H1 (cell line): ENCODE measurements at regions not wholly inside any gene's neighbourhood (a gene's known extent, or its start where the extent isn't known, plus 50 kb on each side); places are given as distances from the start of the nearest gene placed in this dataset.
A peak's percentile ranks its signal among the peaks of the same experiment; 100 is the strongest.

Source experiments
- CTCF ChIA-PET: fragments of 300-600 bp; sonication (Branson Sonifier 250); formaldehyde crosslinking; loops from one replicate; lab custom pipeline; 2021; ENCODE audit not compliant: partially characterized antibody; lab: Charles Lee
- POLR2A ChIA-PET: fragments of 300-600 bp; sonication (Branson Sonifier 250); formaldehyde crosslinking; loops from one replicate; lab custom pipeline; 2021; ENCODE audit warnings: inconsistent platforms; ENCODE audit not compliant: partially characterized antibody; lab: Charles Lee
- DNase-seq, 2 experiments: peaks; one replicate each; pipeline versions ENCODE4 v3.0.0 to v3.0.0-alpha.2; 2010 to 2022; ENCODE audit warnings: low spot score in 2 of 2, low read depth in 1 of 2, mixed read lengths in 1 of 2
- FAIRE-seq: peaks from 2 replicates; lab custom pipeline; 2011; peaks lifted over from hg19 to GRCh38; lab: Jason Lieb, UNC
- H2AFZ ChIP-seq: 2 replicates; pipeline ENCODE4 v1.8.1; 2012; ENCODE audit warnings: low read length, inconsistent platforms
- H2AK5ac ChIP-seq: 2 replicates; pipeline ENCODE4 v1.6.1; 2013; ENCODE audit warnings: low read depth, low read length
- H2BK120ac ChIP-seq: replicated peaks from 2 replicates; pipeline ENCODE3; 2013; ENCODE audit warnings: low read depth, low read length, inconsistent platforms
- H2BK12ac ChIP-seq: 2 replicates; pipeline ENCODE4 v1.6.1; 2013; ENCODE audit warnings: low read depth, low read length
- H2BK15ac ChIP-seq: 2 replicates; pipeline ENCODE4 v1.6.1; 2013; ENCODE audit warnings: low read length
- H2BK20ac ChIP-seq: 2 replicates; pipeline ENCODE4 v1.6.1; 2013; ENCODE audit warnings: low read length
- H2BK5ac ChIP-seq: 2 replicates; pipeline ENCODE4 v1.6.1; 2013; ENCODE audit warnings: low read depth, low read length
- H3K14ac ChIP-seq: 2 replicates; pipeline ENCODE4 v1.6.1; 2013; ENCODE audit warnings: inconsistent platforms; ENCODE audit not compliant: insufficient read length
- H3K18ac ChIP-seq: 2 replicates; pipeline ENCODE4 v1.6.1; 2013; ENCODE audit warnings: low read length; ENCODE audit errors: extremely low read depth
- H3K23ac ChIP-seq: 2 replicates; pipeline ENCODE4 v1.6.1; 2013; ENCODE audit warnings: inconsistent platforms; ENCODE audit not compliant: insufficient read length
- H3K23me2 ChIP-seq: 2 replicates; pipeline ENCODE4 v1.6.1; 2013; ENCODE audit warnings: low read depth, low read length
- H3K27ac ChIP-seq: 2 replicates; pipeline ENCODE4 v1.6.1; 2011; ENCODE audit warnings: low read depth, low read length, inconsistent platforms
- H3K27me3 ChIP-seq, 4 experiments: replicated peaks in 1 of 4; 1 replicate in 1 of 4; 2 replicates in 3 of 4; pipeline versions ENCODE4 v1.6.1 to v1.8.1; 2011 to 2013; ENCODE audit warnings: low read length in 3 of 4, mild to moderate bottlenecking in 3 of 4, inconsistent platforms in 2 of 4, mixed read lengths in 2 of 4, moderate library complexity in 1 of 4; ENCODE audit not compliant: control insufficient read depth in 3 of 4, insufficient read depth in 3 of 4; ENCODE audit errors: extremely low read depth in 1 of 4
- H3K36me3 ChIP-seq, 4 experiments: 2 replicates each; pipeline versions ENCODE4 v1.6.1 to v1.8.1; 2011 to 2013; ENCODE audit warnings: mild to moderate bottlenecking in 4 of 4, low read length in 3 of 4, moderate library complexity in 2 of 4, control low read depth in 1 of 4, inconsistent platforms in 1 of 4; ENCODE audit not compliant: insufficient read depth in 4 of 4, control insufficient read depth in 2 of 4
- H3K4ac ChIP-seq: replicated peaks from 2 replicates; pipeline ENCODE3; 2013; ENCODE audit warnings: low read length, low read depth, mixed read lengths, inconsistent platforms; ENCODE audit not compliant: insufficient read length
- H3K4me1 ChIP-seq, 4 experiments: replicated peaks in 1 of 4; 1 replicate in 1 of 4; 2 replicates in 3 of 4; pipeline versions ENCODE4 v1.6.1 to v1.8.1; 2011 to 2013; ENCODE audit warnings: low read length in 3 of 4, inconsistent platforms in 2 of 4, mixed read lengths in 1 of 4; ENCODE audit not compliant: insufficient read depth in 4 of 4, control insufficient read depth in 3 of 4
- H3K4me2 ChIP-seq, 2 experiments: 2 replicates each; pipeline versions ENCODE4 v1.6.1 to v1.8.1; 2011 to 2013; ENCODE audit warnings: low read depth in 2 of 2, low read length in 2 of 2, control low read depth in 1 of 2, inconsistent platforms in 1 of 2, mild to moderate bottlenecking in 1 of 2; ENCODE audit not compliant: insufficient read depth in 1 of 2
- H3K4me3 ChIP-seq, 4 experiments: fragments of 200-600, 300-600 bp in 1 of 4; sonication (generic), shearing (Covaris generic), sonication (Bioruptor Twin) in 1 of 4; 2 replicates each; pipeline versions ENCODE4 v1.5.1 to v1.8.1; 2011 to 2016; ENCODE audit warnings: low read length in 4 of 4, low read depth in 3 of 4, control low read depth in 2 of 4, inconsistent platforms in 2 of 4, mild to moderate bottlenecking in 2 of 4, mixed read lengths in 1 of 4, moderate library complexity in 1 of 4; ENCODE audit not compliant: insufficient read depth in 2 of 4; ENCODE audit errors: extremely low read depth in 1 of 4
- H3K56ac ChIP-seq: replicated peaks from 2 replicates; pipeline ENCODE3; 2013; ENCODE audit warnings: low read depth, mild to moderate bottlenecking, mixed read lengths, low read length, inconsistent platforms; ENCODE audit not compliant: insufficient read length
- H3K79me1 ChIP-seq: 2 replicates; pipeline ENCODE4 v1.6.1; 2013; ENCODE audit warnings: low read depth, low read length, control low read depth
- H3K79me2 ChIP-seq, 2 experiments: 2 replicates each; pipeline versions ENCODE4 v1.6.1 to v1.8.1; 2012 to 2013; ENCODE audit warnings: low read length in 2 of 2, mild to moderate bottlenecking in 2 of 2, inconsistent platforms in 1 of 2; ENCODE audit not compliant: insufficient read depth in 2 of 2, control insufficient read depth in 1 of 2
- H3K9ac ChIP-seq, 4 experiments: replicated peaks in 1 of 4; 1 replicate in 1 of 4; 2 replicates in 3 of 4; pipeline versions ENCODE4 v1.6.1 to v1.8.1; 2011 to 2013; ENCODE audit warnings: low read depth in 3 of 4, low read length in 3 of 4, control low read depth in 2 of 4, mild to moderate bottlenecking in 2 of 4, moderate library complexity in 2 of 4, inconsistent platforms in 1 of 4; ENCODE audit errors: extremely low read depth in 1 of 4
- H3K9me3 ChIP-seq, 2 experiments: 2 replicates each; pipeline versions ENCODE4 v1.6.1 to v1.8.1; 2012 to 2013; ENCODE audit warnings: mild to moderate bottlenecking in 2 of 2, moderate library complexity in 2 of 2, control low read depth in 1 of 2, inconsistent platforms in 1 of 2, low read depth in 1 of 2, low read length in 1 of 2, mixed read lengths in 1 of 2; ENCODE audit not compliant: insufficient read depth in 2 of 2
- H4K20me1 ChIP-seq, 2 experiments: replicated peaks in 1 of 2; 2 replicates each; pipeline versions ENCODE3 to v1.8.1; 2011 to 2013; ENCODE audit warnings: inconsistent platforms in 2 of 2, low read length in 2 of 2, mild to moderate bottlenecking in 1 of 2; ENCODE audit not compliant: insufficient read depth in 2 of 2, control insufficient read depth in 1 of 2
- H4K5ac ChIP-seq: 2 replicates; pipeline ENCODE4 v1.6.1; 2013; ENCODE audit warnings: low read length, low read depth, mixed read lengths, inconsistent platforms; ENCODE audit not compliant: insufficient read length
- H4K8ac ChIP-seq: 2 replicates; pipeline ENCODE4 v1.8.0; 2013; ENCODE audit warnings: mild to moderate bottlenecking, moderate library complexity, low read length, inconsistent platforms; ENCODE audit not compliant: insufficient read depth; ENCODE audit errors: extremely low read depth
- H4K91ac ChIP-seq: replicated peaks from 2 replicates; pipeline ENCODE3; 2013; ENCODE audit warnings: low read length, mixed read lengths, inconsistent platforms; ENCODE audit not compliant: insufficient read length
- CHD2 ChIP-seq: IDR thresholded peaks from 2 replicates; pipeline ENCODE4 v1.6.1; 2012; ENCODE audit warnings: low read length, improper control_type of control experiment
- CREB1 ChIP-seq: IDR thresholded peaks from 2 replicates; pipeline ENCODE4 v1.6.1; 2012; ENCODE audit warnings: inconsistent platforms
- CTBP2 ChIP-seq: IDR thresholded peaks from 2 replicates; pipeline ENCODE4 v1.7.0; 2011; ENCODE audit warnings: borderline replicate concordance, mild to moderate bottlenecking, moderate library complexity, mixed read lengths, low read length; ENCODE audit not compliant: insufficient read depth, insufficient read length
- EZH2 ChIP-seq: fragments of 200-600 bp; sonication (generic); IDR thresholded peaks from 2 replicates; pipeline ENCODE4 v1.7.1; 2012; ENCODE audit warnings: low read depth, mild to moderate bottlenecking, moderate library complexity, low read length, inconsistent platforms; ENCODE audit not compliant: severe bottlenecking
- JUND ChIP-seq: IDR thresholded peaks from 2 replicates; pipeline ENCODE4 v1.6.1; 2011; ENCODE audit warnings: mild to moderate bottlenecking, improper control_type of control experiment, low read length
- KDM1A ChIP-seq: fragments of 200-600, 300-600 bp; sonication (generic); IDR thresholded peaks from 2 replicates; pipeline ENCODE4 v1.7.1; 2016; ENCODE audit warnings: mild to moderate bottlenecking, low read length, borderline replicate concordance
- NANOG ChIP-seq: IDR thresholded peaks from 2 replicates; pipeline ENCODE4 v1.6.1; 2011; ENCODE audit warnings: low read length, low read depth, mild to moderate bottlenecking, inconsistent platforms; ENCODE audit not compliant: insufficient read depth, poor library complexity, severe bottlenecking
- POLR2A ChIP-seq, 2 experiments: IDR thresholded peaks; 1 replicate in 1 of 2; 2 replicates in 1 of 2; pipeline ENCODE4 v1.6.1; 2011; ENCODE audit warnings: low read depth in 2 of 2, low read length in 2 of 2, mild to moderate bottlenecking in 2 of 2; ENCODE audit errors: control extremely low read depth in 1 of 2
- POU5F1 ChIP-seq: IDR thresholded peaks from 2 replicates; pipeline ENCODE4 v1.6.1; 2011; ENCODE audit warnings: low read depth, mild to moderate bottlenecking, low read length, moderate library complexity
- SUZ12 ChIP-seq: fragments of 200-600 bp; sonication (generic); IDR thresholded peaks from 2 replicates; pipeline ENCODE4 v1.6.1; 2012; ENCODE audit warnings: mild to moderate bottlenecking, inconsistent platforms, low read length, moderate library complexity, mixed read lengths
- TBP ChIP-seq: IDR thresholded peaks from 2 replicates; pipeline ENCODE4 v1.6.1; 2011; ENCODE audit warnings: low read depth, low read length, improper control_type of control experiment
- WGBS, 2 experiments: shearing (Covaris generic) in 1 of 2; methylation state at CpG; one replicate each; pipeline versions ENCODE4 v1.1.6 to v1.1.7; 2013 to 2015; ENCODE audit warnings: low lambda C conversion rate in 2 of 2, mixed read lengths in 2 of 2, inconsistent platforms in 1 of 2, low coverage in 1 of 2, missing lambda C conversion rate in 1 of 2; ENCODE audit not compliant: insufficient replicate concordance in 2 of 2, insufficient coverage in 1 of 2, insufficient read length in 1 of 2; ENCODE audit errors: extremely low coverage in 1 of 2, missing lambda C conversion rate in 1 of 2; 5-methylcytosine and 5-hydroxymethylcytosine counted together
- TF ChIP-seq, protein P1 (sequence below): IDR thresholded peaks from 2 replicates; pipeline ENCODE4 v1.6.1; 2012; ENCODE audit warnings: low read length, inconsistent platforms
- TF ChIP-seq, protein P2 (sequence below): IDR thresholded peaks from 2 replicates; pipeline ENCODE4 v1.6.1; 2011; ENCODE audit warnings: low read depth, mild to moderate bottlenecking, low read length; ENCODE audit not compliant: insufficient read depth

DNA sequence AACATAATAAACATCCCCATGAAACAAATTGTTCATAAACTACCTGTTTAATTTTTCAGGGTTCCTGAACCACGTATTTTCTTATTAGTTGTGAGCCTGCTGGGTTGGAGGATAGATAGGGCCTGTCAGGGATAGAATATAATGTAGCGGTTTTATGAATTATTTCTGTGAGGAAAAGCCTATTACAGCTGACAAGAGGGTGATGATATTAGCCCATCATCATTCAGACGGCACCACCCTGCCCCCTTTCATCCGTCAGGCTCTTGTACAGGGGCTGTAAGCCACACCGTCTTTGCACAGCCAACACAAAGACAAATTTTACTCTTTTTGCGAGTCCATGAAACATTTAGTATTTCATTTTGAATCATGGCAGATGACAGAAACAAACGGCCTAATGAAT, 335.3 kb upstream of the TMCO5A start:
- no peak overlapping the region for H2AFZ ChIP-seq
- FAIRE-seq (no peak), DNase-seq (no peak)
- H3K27me3 ChIP-seq: no peaks in the 10 kb centered on the region
- peak overlapping the region in 1 of 4 experiments; percentile 49; a peak in 1 of 7 replicates for H3K9ac ChIP-seq
- H3K4ac ChIP-seq: no peak overlapping the region
- no peaks in the 10 kb centered on the region for H3K23me2 ChIP-seq
- no peaks in the 10 kb centered on the region for H3K79me1 ChIP-seq
- no peak overlapping the region for H3K23ac ChIP-seq
- ChIA-PET POLR2A (no interaction called here), CTCF (no interaction called here)
- H3K79me2 ChIP-seq: no peaks in the 10 kb centered on the region
- H2BK120ac ChIP-seq: no peak overlapping the region
- H2BK12ac ChIP-seq: no peak overlapping the region
- no peak overlapping the region for H4K8ac ChIP-seq
- no peak overlapping the region for H3K14ac ChIP-seq
- no peaks in the 10 kb centered on the region for H4K20me1 ChIP-seq
- no peak overlapping the region for H2BK20ac ChIP-seq
- 76% methylated on average over 7 of the region's 7 CpGs; no CpG with 5 or more reads in 1 of the 2 experiments for WGBS, 2 experiments
- H2AK5ac ChIP-seq: no peak overlapping the region
- H2BK5ac ChIP-seq: no peak overlapping the region
- H3K18ac ChIP-seq: no peak overlapping the region
- no peaks in the 10 kb centered on the region for H3K36me3 ChIP-seq
- H4K5ac ChIP-seq: no peak overlapping the region
- no peak overlapping the region for H4K91ac ChIP-seq
- H3K56ac ChIP-seq: no peak overlapping the region
- H3K9me3 ChIP-seq: no peaks in the 10 kb centered on the region
- H3K4me2 ChIP-seq: no peak overlapping the region
- H3K27ac ChIP-seq: no peak overlapping the region
- no peaks in the 10 kb centered on the region for H3K4me1 ChIP-seq
- H2BK15ac ChIP-seq: no peak overlapping the region
- no peak overlapping the region for H3K4me3 ChIP-seq
- TF ChIP-seq POLR2A (IDR thresholded peaks at IDR 0.05; ENCODE audit: control extremely low read depth in 1 of 2, low read depth in 2 of 2, low read length in 2 of 2) (no peak), CREB1 (no peak), JUND (no peak), NANOG (no peak), SUZ12 (no peak), CHD2 (no peak), TBP (no peak), CTBP2 (no peak), EZH2 (no peak), POU5F1 (no peak), KDM1A (no peak)
- TF ChIP-seq, protein P1, sequence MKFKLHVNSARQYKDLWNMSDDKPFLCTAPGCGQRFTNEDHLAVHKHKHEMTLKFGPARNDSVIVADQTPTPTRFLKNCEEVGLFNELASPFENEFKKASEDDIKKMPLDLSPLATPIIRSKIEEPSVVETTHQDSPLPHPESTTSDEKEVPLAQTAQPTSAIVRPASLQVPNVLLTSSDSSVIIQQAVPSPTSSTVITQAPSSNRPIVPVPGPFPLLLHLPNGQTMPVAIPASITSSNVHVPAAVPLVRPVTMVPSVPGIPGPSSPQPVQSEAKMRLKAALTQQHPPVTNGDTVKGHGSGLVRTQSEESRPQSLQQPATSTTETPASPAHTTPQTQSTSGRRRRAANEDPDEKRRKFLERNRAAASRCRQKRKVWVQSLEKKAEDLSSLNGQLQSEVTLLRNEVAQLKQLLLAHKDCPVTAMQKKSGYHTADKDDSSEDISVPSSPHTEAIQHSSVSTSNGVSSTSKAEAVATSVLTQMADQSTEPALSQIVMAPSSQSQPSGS: no peak
- TF ChIP-seq, protein P2, sequence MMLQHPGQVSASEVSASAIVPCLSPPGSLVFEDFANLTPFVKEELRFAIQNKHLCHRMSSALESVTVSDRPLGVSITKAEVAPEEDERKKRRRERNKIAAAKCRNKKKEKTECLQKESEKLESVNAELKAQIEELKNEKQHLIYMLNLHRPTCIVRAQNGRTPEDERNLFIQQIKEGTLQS: no peak
